Erythroblast (primary cell): ENCODE measurements at regions not wholly inside any gene's neighbourhood (a gene's known extent, or its start where the extent isn't known, plus 50 kb on each side); places are given as distances from the start of the nearest gene placed in this dataset.

Experiments
- GATA1 ChIP-seq: IDR thresholded peaks from 2 replicates; pipeline ENCODE4 v1.6.1; 2011; ENCODE audit warnings: low read depth, mild to moderate bottlenecking, control low read depth, low read length, moderate library complexity
- POLR2A ChIP-seq: IDR thresholded peaks from 2 replicates; pipeline ENCODE4 v1.6.1; 2011; ENCODE audit warnings: mild to moderate bottlenecking, low read length

- no peak for TF ChIP-seq POLR2A
- no peak for TF ChIP-seq GATA1
Measured at GRCh38 chr2:194686569-194686968, 970.5 kb upstream of the SLC39A10 start.
